ENCODE measurements at regions not wholly inside any gene's neighbourhood (a gene's known extent, or its start where the extent isn't known, plus 50 kb on each side); places are given as distances from the start of the nearest gene placed in this dataset.

- no peak for TF ChIP-seq EZH2phosphoT487 (IDR thresholded peaks at IDR 0.05; ENCODE audit: unreplicated experiment)
- TF ChIP-seq CTCF (conservative IDR thresholded peaks at IDR 0.05; ENCODE audit: low read depth in 2 of 2): no peak
Observed at GRCh38 chr21:16473988-16474387, 744.2 kb downstream of the USP25 start.

All from GM23338 (cell line).